ENCODE measurements at regions not wholly inside any gene's neighbourhood (a gene's known extent, or its start where the extent isn't known, plus 50 kb on each side); places are given as distances from the start of the nearest gene placed in this dataset.
"Not testable (repeated sequence)": the region's sequence is repeated elsewhere in the genome, so short reads cannot be mapped to it uniquely, and the experiment has no call there.

DNA sequence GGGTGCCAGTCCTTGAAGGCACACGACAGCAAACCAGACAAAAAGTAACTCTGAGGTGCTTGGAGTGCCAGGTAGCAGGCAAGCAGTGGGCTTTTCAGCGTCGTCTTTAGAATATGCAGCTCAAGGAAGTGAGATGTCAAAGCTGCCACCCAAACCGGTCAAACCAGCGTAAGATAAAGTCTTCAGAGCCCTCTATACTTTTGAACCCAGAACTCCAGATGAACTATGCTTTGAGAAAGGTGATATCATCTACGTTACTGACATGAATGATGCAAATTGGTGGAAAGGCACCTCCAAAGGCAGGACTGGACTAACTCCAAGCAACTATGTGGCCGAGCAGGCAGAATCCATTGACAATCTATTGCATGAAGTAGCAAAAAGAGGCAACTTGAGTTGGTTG is 95.9 kb downstream of the TBX3 start:
- H3K36me3 ChIP-seq (ENCODE audit: control insufficient read depth in 1 of 2, insufficient read depth in 2 of 2, low read length in 2 of 2) = no peaks in the 10 kb centered on the region
- H3K4me1 ChIP-seq (ENCODE audit: control insufficient read depth in 1 of 2, insufficient read depth in 2 of 2, low read length in 2 of 2) = no peaks in the 10 kb centered on the region
- H3K27ac ChIP-seq (ENCODE audit: low read depth, low read length) = no peak overlapping the region
- no peaks in the 10 kb centered on the region for H3K27me3 ChIP-seq (ENCODE audit: control insufficient read depth in 1 of 2, insufficient read depth in 2 of 2, low read length in 2 of 2)
- no peaks in the 10 kb centered on the region for H3K9me3 ChIP-seq (ENCODE audit: control insufficient read depth in 1 of 2, low read length in 2 of 2)
- no peak overlapping the region for H3K4me3 ChIP-seq (ENCODE audit: low read depth in 1 of 2, low read length in 2 of 2)
- H3K9ac ChIP-seq (ENCODE audit: low read depth in 1 of 2, low read length in 2 of 2) = no peak overlapping the region

- Histone ChIP-seq H3K4me1 (ENCODE audit: control insufficient read depth in 1 of 2, insufficient read depth in 2 of 2, low read length in 2 of 2) (no peaks in the 10 kb centered on the region), H3K27ac (ENCODE audit: low read depth, low read length) (no peak overlapping the region), H3K36me3 (ENCODE audit: control insufficient read depth in 1 of 2, insufficient read depth in 2 of 2, low read length in 2 of 2) (no peaks in the 10 kb centered on the region), H3K4me3 (ENCODE audit: low read depth in 1 of 2, low read length in 2 of 2) (no peak overlapping the region), H3K9me3 (ENCODE audit: control insufficient read depth in 1 of 2, low read length in 2 of 2) (no peaks in the 10 kb centered on the region), H3K27me3 (ENCODE audit: control insufficient read depth in 1 of 2, insufficient read depth in 2 of 2, low read length in 2 of 2) (no peaks in the 10 kb centered on the region), H3K9ac (ENCODE audit: low read depth in 1 of 2, low read length in 2 of 2) (no peak overlapping the region)
Measured at GRCh38 chr12:114580306-114580705, 103.7 kb downstream of the TBX3 start.

DNA sequence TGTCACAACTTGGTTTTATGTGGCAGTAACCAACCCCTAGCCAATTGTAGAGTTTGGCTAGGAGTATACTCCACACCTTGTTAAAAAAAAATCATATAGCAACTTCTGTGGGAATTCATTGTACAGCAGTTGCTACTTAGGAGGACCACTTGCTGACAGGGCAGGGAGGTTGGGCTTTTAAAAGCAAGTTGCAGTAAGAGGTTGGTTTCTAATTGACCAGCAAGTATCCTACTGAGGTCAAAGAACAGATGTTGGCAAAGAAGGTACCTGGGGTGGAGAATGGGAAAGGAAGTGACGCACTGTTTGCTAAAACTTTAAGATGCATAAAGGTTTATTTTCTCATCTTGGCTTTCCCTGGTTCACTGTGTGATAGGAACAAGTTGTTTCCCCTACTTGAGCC is 104.6 kb downstream of the TBX3 start:
- Histone ChIP-seq H3K36me3 (ENCODE audit: control insufficient read depth in 1 of 2, insufficient read depth in 2 of 2, low read length in 2 of 2) (no peaks in the 10 kb centered on the region), H3K9ac (ENCODE audit: low read depth in 1 of 2, low read length in 2 of 2) (no peak overlapping the region), H3K4me1 (ENCODE audit: control insufficient read depth in 1 of 2, insufficient read depth in 2 of 2, low read length in 2 of 2) (no peaks in the 10 kb centered on the region), H3K27ac (ENCODE audit: low read depth, low read length) (no peak overlapping the region), H3K9me3 (ENCODE audit: control insufficient read depth in 1 of 2, low read length in 2 of 2) (no peaks in the 10 kb centered on the region), H3K4me3 (ENCODE audit: low read depth in 1 of 2, low read length in 2 of 2) (no peak overlapping the region), H3K27me3 (ENCODE audit: control insufficient read depth in 1 of 2, insufficient read depth in 2 of 2, low read length in 2 of 2) (no peaks in the 10 kb centered on the region)

DNA sequence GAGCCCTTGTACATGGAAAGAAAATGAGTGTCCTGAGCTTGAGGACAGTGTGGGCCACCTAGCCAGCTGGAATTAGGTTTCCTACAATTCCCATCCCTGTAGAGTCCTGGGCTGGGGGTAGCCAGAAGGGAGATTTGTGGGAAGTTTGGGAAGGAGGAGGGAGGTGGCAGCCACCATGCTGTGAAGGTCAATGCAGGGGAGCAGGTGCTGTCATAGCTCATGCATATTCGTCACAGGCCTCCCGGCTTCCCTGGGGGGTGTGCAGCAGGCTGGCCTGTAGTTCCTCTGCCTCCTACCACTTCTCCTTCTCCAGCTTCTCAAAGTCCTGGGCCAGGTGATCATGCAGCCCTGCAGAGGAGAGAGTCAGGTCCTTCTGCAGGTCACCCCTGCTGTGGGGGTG is 121.3 kb downstream of the TBX3 start:
- H3K9me3 ChIP-seq (ENCODE audit: control insufficient read depth in 1 of 2, low read length in 2 of 2) = no peaks in the 10 kb centered on the region
- no peaks in the 10 kb centered on the region for H3K27me3 ChIP-seq (ENCODE audit: control insufficient read depth in 1 of 2, insufficient read depth in 2 of 2, low read length in 2 of 2)
- H3K27ac ChIP-seq (ENCODE audit: low read depth, low read length) = no peak overlapping the region
- H3K4me3 ChIP-seq (ENCODE audit: low read depth in 1 of 2, low read length in 2 of 2) = no peak overlapping the region
- no peak overlapping the region for H3K9ac ChIP-seq (ENCODE audit: low read depth in 1 of 2, low read length in 2 of 2)
- H3K4me1 ChIP-seq (ENCODE audit: control insufficient read depth in 1 of 2, insufficient read depth in 2 of 2, low read length in 2 of 2) = no peaks in the 10 kb centered on the region
- no peaks in the 10 kb centered on the region for H3K36me3 ChIP-seq (ENCODE audit: control insufficient read depth in 1 of 2, insufficient read depth in 2 of 2, low read length in 2 of 2)

- H3K9ac ChIP-seq (ENCODE audit: low read depth in 1 of 2, low read length in 2 of 2) = no peak overlapping the region
- H3K4me1 ChIP-seq (ENCODE audit: control insufficient read depth in 1 of 2, insufficient read depth in 2 of 2, low read length in 2 of 2) = no peaks in the 10 kb centered on the region
- no peak overlapping the region for H3K27ac ChIP-seq (ENCODE audit: low read depth, low read length)
- no peaks in the 10 kb centered on the region for H3K36me3 ChIP-seq (ENCODE audit: control insufficient read depth in 1 of 2, insufficient read depth in 2 of 2, low read length in 2 of 2)
- no peaks in the 10 kb centered on the region for H3K27me3 ChIP-seq (ENCODE audit: control insufficient read depth in 1 of 2, insufficient read depth in 2 of 2, low read length in 2 of 2)
- H3K9me3 ChIP-seq (ENCODE audit: control insufficient read depth in 1 of 2, low read length in 2 of 2) = no peaks in the 10 kb centered on the region
- H3K4me3 ChIP-seq (ENCODE audit: low read depth in 1 of 2, low read length in 2 of 2) = no peak overlapping the region
Measured at GRCh38 chr12:114555451-114555850, 128.5 kb downstream of the TBX3 start.

- H3K4me3 ChIP-seq (ENCODE audit: low read depth in 1 of 2, low read length in 2 of 2) = no peak overlapping the region
- no peaks in the 10 kb centered on the region for H3K9me3 ChIP-seq (ENCODE audit: control insufficient read depth in 1 of 2, low read length in 2 of 2)
- no peaks in the 10 kb centered on the region for H3K27me3 ChIP-seq (ENCODE audit: control insufficient read depth in 1 of 2, insufficient read depth in 2 of 2, low read length in 2 of 2)
- no peak overlapping the region for H3K27ac ChIP-seq (ENCODE audit: low read depth, low read length)
- no peaks in the 10 kb centered on the region for H3K4me1 ChIP-seq (ENCODE audit: control insufficient read depth in 1 of 2, insufficient read depth in 2 of 2, low read length in 2 of 2)
- no peaks in the 10 kb centered on the region for H3K36me3 ChIP-seq (ENCODE audit: control insufficient read depth in 1 of 2, insufficient read depth in 2 of 2, low read length in 2 of 2)
- H3K9ac ChIP-seq (ENCODE audit: low read depth in 1 of 2, low read length in 2 of 2) = no peak overlapping the region
Measured at GRCh38 chr12:114547636-114548035, 136.3 kb downstream of the TBX3 start.

DNA sequence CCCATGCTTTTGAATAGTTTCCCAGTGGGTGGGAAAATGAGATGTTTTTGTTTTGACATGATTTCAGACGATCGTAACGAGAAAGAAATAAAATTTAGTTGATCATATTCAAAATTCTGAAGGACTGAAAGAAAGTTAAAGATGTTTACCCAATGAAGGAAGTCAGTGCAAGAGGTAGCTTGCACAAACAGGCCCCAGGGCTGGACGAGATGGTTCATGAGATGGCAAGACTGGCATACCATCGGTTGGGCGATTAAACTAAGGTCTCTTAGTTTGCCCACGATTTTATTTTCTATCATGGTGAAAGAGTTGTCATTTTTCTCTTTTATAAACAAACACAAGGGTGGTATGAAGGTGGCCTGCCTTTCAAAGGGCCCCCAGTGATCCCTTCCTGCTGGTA is 124.5 kb upstream of the TBX5 start:
- no peaks in the 10 kb centered on the region for H3K9me3 ChIP-seq (ENCODE audit: control insufficient read depth in 1 of 2, low read length in 2 of 2)
- no peak overlapping the region for H3K4me3 ChIP-seq (ENCODE audit: low read depth in 1 of 2, low read length in 2 of 2)
- no peaks in the 10 kb centered on the region for H3K27me3 ChIP-seq (ENCODE audit: control insufficient read depth in 1 of 2, insufficient read depth in 2 of 2, low read length in 2 of 2)
- H3K9ac ChIP-seq (ENCODE audit: low read depth in 1 of 2, low read length in 2 of 2) = no peak overlapping the region
- no peak overlapping the region for H3K27ac ChIP-seq (ENCODE audit: low read depth, low read length)
- H3K4me1 ChIP-seq (ENCODE audit: control insufficient read depth in 1 of 2, insufficient read depth in 2 of 2, low read length in 2 of 2) = no peaks in the 10 kb centered on the region
- no peaks in the 10 kb centered on the region for H3K36me3 ChIP-seq (ENCODE audit: control insufficient read depth in 1 of 2, insufficient read depth in 2 of 2, low read length in 2 of 2)

GRCh38 chr12:114529966-114530365 is 124.0 kb upstream of the TBX5 start:
- Histone ChIP-seq H3K4me3 (ENCODE audit: low read depth in 1 of 2, low read length in 2 of 2) (no peak overlapping the region), H3K27me3 (ENCODE audit: control insufficient read depth in 1 of 2, insufficient read depth in 2 of 2, low read length in 2 of 2) (no peaks in the 10 kb centered on the region), H3K9me3 (ENCODE audit: control insufficient read depth in 1 of 2, low read length in 2 of 2) (no peaks in the 10 kb centered on the region), H3K4me1 (ENCODE audit: control insufficient read depth in 1 of 2, insufficient read depth in 2 of 2, low read length in 2 of 2) (no peaks in the 10 kb centered on the region), H3K9ac (ENCODE audit: low read depth in 1 of 2, low read length in 2 of 2) (no peak overlapping the region), H3K36me3 (ENCODE audit: control insufficient read depth in 1 of 2, insufficient read depth in 2 of 2, low read length in 2 of 2) (no peaks in the 10 kb centered on the region), H3K27ac (ENCODE audit: low read depth, low read length) (no peak overlapping the region)

- Histone ChIP-seq H3K4me3 (ENCODE audit: low read depth in 1 of 2, low read length in 2 of 2) (no peak overlapping the region), H3K9ac (ENCODE audit: low read depth in 1 of 2, low read length in 2 of 2) (no peak overlapping the region), H3K9me3 (ENCODE audit: control insufficient read depth in 1 of 2, low read length in 2 of 2) (no peaks in the 10 kb centered on the region), H3K27ac (ENCODE audit: low read depth, low read length) (no peak overlapping the region), H3K36me3 (ENCODE audit: control insufficient read depth in 1 of 2, insufficient read depth in 2 of 2, low read length in 2 of 2) (no peaks in the 10 kb centered on the region), H3K27me3 (ENCODE audit: control insufficient read depth in 1 of 2, insufficient read depth in 2 of 2, low read length in 2 of 2) (no peaks in the 10 kb centered on the region), H3K4me1 (ENCODE audit: control insufficient read depth in 1 of 2, insufficient read depth in 2 of 2, low read length in 2 of 2) (no peaks in the 10 kb centered on the region)
Measured at GRCh38 chr12:114528766-114529165, 122.8 kb upstream of the TBX5 start.

DNA sequence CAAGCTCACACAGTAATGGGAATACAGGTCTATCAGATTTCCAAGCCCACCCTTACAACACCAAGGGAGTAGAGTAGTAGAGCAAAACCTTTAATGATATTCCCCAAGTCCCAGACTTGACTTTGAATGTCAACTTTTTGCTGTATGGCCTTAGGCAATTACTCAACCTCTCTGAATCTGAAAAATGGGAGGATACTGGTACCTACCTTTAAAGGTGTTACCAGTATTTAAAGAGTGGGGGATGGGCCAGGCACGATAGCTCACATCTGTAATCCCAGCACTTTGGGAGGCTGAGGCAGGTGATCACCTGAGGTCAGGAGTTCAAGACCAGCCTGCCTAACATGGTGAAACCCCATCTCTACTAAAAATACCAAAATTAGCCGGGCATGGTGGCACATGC is 115.2 kb upstream of the TBX5 start:
- not testable (repeated sequence) for H3K4me1 ChIP-seq (ENCODE audit: control insufficient read depth in 1 of 2, insufficient read depth in 2 of 2, low read length in 2 of 2); H3K9me3 ChIP-seq (ENCODE audit: control insufficient read depth in 1 of 2, low read length in 2 of 2); H3K27me3 ChIP-seq (ENCODE audit: control insufficient read depth in 1 of 2, insufficient read depth in 2 of 2, low read length in 2 of 2); H3K36me3 ChIP-seq (ENCODE audit: control insufficient read depth in 1 of 2, insufficient read depth in 2 of 2, low read length in 2 of 2); H3K9ac ChIP-seq (ENCODE audit: low read depth in 1 of 2, low read length in 2 of 2); H3K27ac ChIP-seq (ENCODE audit: low read depth, low read length); H3K4me3 ChIP-seq (ENCODE audit: low read depth in 1 of 2, low read length in 2 of 2)

DNA sequence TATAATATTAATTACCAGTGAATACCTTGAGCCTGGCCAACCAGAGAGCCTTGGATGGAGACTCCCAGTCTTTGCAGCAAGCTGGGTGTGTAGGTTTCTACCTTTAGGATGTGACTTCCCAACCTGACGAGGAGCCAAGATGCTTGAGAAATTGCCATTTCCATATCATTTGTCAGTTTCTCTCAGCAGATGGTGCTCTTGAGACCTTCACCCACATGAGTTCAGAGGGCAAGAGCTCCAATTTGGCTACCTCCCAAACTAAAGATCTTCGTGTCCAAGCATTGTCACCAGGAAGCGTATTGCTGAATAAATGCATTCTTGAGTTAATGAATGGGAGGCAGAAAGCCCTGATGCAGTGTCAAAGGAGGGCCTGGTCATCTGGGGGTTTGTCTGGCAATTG is 106.4 kb upstream of the TBX5 start:
- Histone ChIP-seq H3K9ac (ENCODE audit: low read depth in 1 of 2, low read length in 2 of 2) (no peak overlapping the region), H3K4me3 (ENCODE audit: low read depth in 1 of 2, low read length in 2 of 2) (no peak overlapping the region)

More for the DNA sequence above, 106.4 kb upstream of the TBX5 start:
- Histone ChIP-seq H3K4me1 (ENCODE audit: control insufficient read depth in 1 of 2, insufficient read depth in 2 of 2, low read length in 2 of 2) (no peaks in the 10 kb centered on the region), H3K27me3 (ENCODE audit: control insufficient read depth in 1 of 2, insufficient read depth in 2 of 2, low read length in 2 of 2) (no peaks in the 10 kb centered on the region), H3K9me3 (ENCODE audit: control insufficient read depth in 1 of 2, low read length in 2 of 2) (no peaks in the 10 kb centered on the region), H3K36me3 (ENCODE audit: control insufficient read depth in 1 of 2, insufficient read depth in 2 of 2, low read length in 2 of 2) (no peaks in the 10 kb centered on the region), H3K27ac (ENCODE audit: low read depth, low read length) (no peak overlapping the region)
